ENCODE measurements at regions not wholly inside any gene's neighbourhood (a gene's known extent, or its start where the extent isn't known, plus 50 kb on each side); places are given as distances from the start of the nearest gene placed in this dataset.

GRCh38 chr14:30153717-30154116 lies 226.1 kb upstream of the PRKD1 start:
- Mint-ChIP-seq H3K27ac (ENCODE audit: unreplicated experiment) (no peak overlapping the region), H3K9me3 (ENCODE audit: low read depth) (peaks cover 7% of the 10 kb centered on the region), H3K27me3 (ENCODE audit: low read depth) (peaks cover 8% of the 10 kb centered on the region), H3K36me3 (ENCODE audit: low read depth) (no peaks in the 10 kb centered on the region), H3K4me3 (ENCODE audit: unreplicated experiment) (no peak overlapping the region), H3K4me1 (ENCODE audit: low read depth) (no peaks in the 10 kb centered on the region)
- no peak for TF ChIP-seq CTCF (IDR thresholded peaks at IDR 0.05)
- DNase-seq (ENCODE audit: low spot score) = no peak

- H3K36me3 Mint-ChIP-seq (ENCODE audit: low read depth) = no peaks in the 10 kb centered on the region
- no peak for DNase-seq (ENCODE audit: low spot score)
- H3K4me1 Mint-ChIP-seq (ENCODE audit: low read depth) = no peaks in the 10 kb centered on the region
- H3K27ac Mint-ChIP-seq (ENCODE audit: unreplicated experiment) = no peak overlapping the region
- no peaks in the 10 kb centered on the region for H3K9me3 Mint-ChIP-seq (ENCODE audit: low read depth)
- no peak overlapping the region for H3K4me3 Mint-ChIP-seq (ENCODE audit: unreplicated experiment)
- no peak for TF ChIP-seq CTCF (IDR thresholded peaks at IDR 0.05)
- peaks cover 4% of the 10 kb centered on the region for H3K27me3 Mint-ChIP-seq (ENCODE audit: low read depth)
Measured at GRCh38 chr14:30156571-30156970, 228.9 kb upstream of the PRKD1 start.

GRCh38 chr14:30158299-30158698 lies 230.7 kb upstream of the PRKD1 start:
- TF ChIP-seq CTCF (IDR thresholded peaks at IDR 0.05) = no peak
- no peak for DNase-seq (ENCODE audit: low spot score)
- no peaks in the 10 kb centered on the region for H3K4me1 Mint-ChIP-seq (ENCODE audit: low read depth)
- peaks cover 4% of the 10 kb centered on the region for H3K27me3 Mint-ChIP-seq (ENCODE audit: low read depth)
- H3K27ac Mint-ChIP-seq (ENCODE audit: unreplicated experiment) = no peak overlapping the region
- no peaks in the 10 kb centered on the region for H3K36me3 Mint-ChIP-seq (ENCODE audit: low read depth)
- no peaks in the 10 kb centered on the region for H3K9me3 Mint-ChIP-seq (ENCODE audit: low read depth)
- no peak overlapping the region for H3K4me3 Mint-ChIP-seq (ENCODE audit: unreplicated experiment)

GRCh38 chr14:30159374-30159773 lies 231.7 kb upstream of the PRKD1 start:
- no peaks in the 10 kb centered on the region for H3K9me3 Mint-ChIP-seq (ENCODE audit: low read depth)
- H3K4me3 Mint-ChIP-seq (ENCODE audit: unreplicated experiment) = no peak overlapping the region
- TF ChIP-seq CTCF (IDR thresholded peaks at IDR 0.05) = no peak
- H3K36me3 Mint-ChIP-seq (ENCODE audit: low read depth) = no peaks in the 10 kb centered on the region
- H3K27me3 Mint-ChIP-seq (ENCODE audit: low read depth) = peaks cover 4% of the 10 kb centered on the region
- no peak for DNase-seq (ENCODE audit: low spot score)
- no peak overlapping the region for H3K27ac Mint-ChIP-seq (ENCODE audit: unreplicated experiment)
- no peaks in the 10 kb centered on the region for H3K4me1 Mint-ChIP-seq (ENCODE audit: low read depth)

GRCh38 chr14:30160608-30161007 lies 233.0 kb upstream of the PRKD1 start:
- H3K27me3 Mint-ChIP-seq (ENCODE audit: low read depth) = peaks cover 1% of the 10 kb centered on the region
- no peak overlapping the region for H3K27ac Mint-ChIP-seq (ENCODE audit: unreplicated experiment)
- no peaks in the 10 kb centered on the region for H3K4me1 Mint-ChIP-seq (ENCODE audit: low read depth)
- TF ChIP-seq CTCF (IDR thresholded peaks at IDR 0.05) = no peak
- no peaks in the 10 kb centered on the region for H3K9me3 Mint-ChIP-seq (ENCODE audit: low read depth)
- H3K4me3 Mint-ChIP-seq (ENCODE audit: unreplicated experiment) = no peak overlapping the region
- no peaks in the 10 kb centered on the region for H3K36me3 Mint-ChIP-seq (ENCODE audit: low read depth)
- DNase-seq (ENCODE audit: low spot score) = no peak
